ENCODE measurements at regions not wholly inside any gene's neighbourhood (a gene's known extent, or its start where the extent isn't known, plus 50 kb on each side); places are given as distances from the start of the nearest gene placed in this dataset.

GRCh38 chr16:86219655-86220445 lies 290.5 kb upstream of the FOXF1 start:
- TF ChIP-seq CTCF (IDR thresholded peaks at IDR 0.05; ENCODE audit: low read depth, low read length) (no peak), MYC (IDR thresholded peaks at IDR 0.05; ENCODE audit: low read depth, low read length) (no peak), POLR2A (IDR thresholded peaks at IDR 0.05; ENCODE audit: extremely low read depth, insufficient read length) (no peak), MAX (IDR thresholded peaks at IDR 0.05; ENCODE audit: low read depth, low read length) (no peak)
